OCI-LY7 (cell line): ENCODE measurements at regions not wholly inside any gene's neighbourhood (a gene's known extent, or its start where the extent isn't known, plus 50 kb on each side); places are given as distances from the start of the nearest gene placed in this dataset.

Experiments used
- BruUV-seq: library from RNA; stranded (reverse); fragments of 400-500 nt; replicated peaks from 2 replicates; lab custom pipeline; 2021; lab: Mats Ljungman, UMichigan
- CTCF ChIA-PET: fragments of 300-600 bp; sonication (Branson Sonifier 250); formaldehyde crosslinking; loops from one replicate; lab custom pipeline; 2022; ENCODE audit warnings: antibody characterized with exemption; ENCODE audit not compliant: unreplicated experiment; lab: Charles Lee
- POLR2A ChIA-PET: fragments of 300-600 bp; sonication (Branson Sonifier 250); formaldehyde crosslinking; loops from one replicate; lab custom pipeline; 2022; ENCODE audit warnings: antibody characterized with exemption; lab: Charles Lee
- DNase-seq: peaks from one replicate; pipeline ENCODE4 v3.0.0-alpha.2; 2015; ENCODE audit warnings: low spot score
- H2AFZ ChIP-seq: fragments of 200-600 bp; sonication (generic), shearing (Covaris generic); 2 replicates; pipeline ENCODE4 v1.6.1; 2014; ENCODE audit warnings: mild to moderate bottlenecking, antibody characterized with exemption, low read length, moderate library complexity
- H3K27ac ChIP-seq: fragments of 200-600 bp; sonication (generic); 2 replicates; pipeline ENCODE4 v1.5.1; 2014; ENCODE audit warnings: mixed run types, low read depth, mild to moderate bottlenecking, moderate library complexity, low read length, inconsistent platforms; ENCODE audit not compliant: poor library complexity, severe bottlenecking
- H3K36me3 ChIP-seq: fragments of 200-600 bp; sonication (generic); 2 replicates; pipeline ENCODE4 v1.6.1; 2014; ENCODE audit warnings: mild to moderate bottlenecking, antibody characterized with exemption, low read length, moderate library complexity, mixed read lengths; ENCODE audit not compliant: insufficient read depth
- H3K4me1 ChIP-seq: fragments of 200-600 bp; sonication (generic); 2 replicates; pipeline ENCODE4 v1.5.1; 2014; ENCODE audit warnings: mild to moderate bottlenecking, low read length; ENCODE audit not compliant: insufficient read depth, poor library complexity, severe bottlenecking
- H3K4me2 ChIP-seq: fragments of 200-600 bp; sonication (generic); 2 replicates; pipeline ENCODE4 v1.6.1; 2014; ENCODE audit warnings: mild to moderate bottlenecking, low read length
- H3K4me3 ChIP-seq: fragments of 200-600 bp; sonication (generic); 2 replicates; pipeline ENCODE4 v1.5.1; 2014; ENCODE audit warnings: mild to moderate bottlenecking, low read depth, low read length; ENCODE audit not compliant: poor library complexity, severe bottlenecking
- H3K79me2 ChIP-seq: fragments of 200-600 bp; sonication (generic); 2 replicates; pipeline ENCODE4 v1.6.1; 2016; ENCODE audit warnings: low read depth, mild to moderate bottlenecking, low read length, moderate library complexity, mixed read lengths; ENCODE audit not compliant: insufficient read depth
- H3K9me2 ChIP-seq: fragments of 200-600 bp; sonication (generic); 2 replicates; pipeline ENCODE4 v1.6.1; 2016; ENCODE audit warnings: mild to moderate bottlenecking, low read length, mixed read lengths; ENCODE audit not compliant: insufficient read depth
- H3K9me3 ChIP-seq: fragments of 200-600 bp; sonication (generic); 2 replicates; pipeline ENCODE4 v1.6.1; 2014; ENCODE audit warnings: mild to moderate bottlenecking, mixed run types, low read length, mixed read lengths
- H4K20me1 ChIP-seq: fragments of 200-600 bp; sonication (generic); 2 replicates; pipeline ENCODE4 v1.6.1; 2014; ENCODE audit warnings: mild to moderate bottlenecking, antibody characterized with exemption, low read length, moderate library complexity, mixed read lengths; ENCODE audit not compliant: insufficient read depth
- EZH2phosphoT487 ChIP-seq: fragments of 200-600 bp; sonication (generic); IDR thresholded peaks from 2 replicates; pipeline ENCODE4 v1.6.1; 2018; ENCODE audit warnings: low read depth, borderline replicate concordance, mild to moderate bottlenecking, mixed run types, antibody characterized with exemption, low read length, moderate library complexity, mixed read lengths
- intact Hi-C: fragments of 100-400 bp; cut with micrococcal nuclease; formaldehyde crosslinking; loops from one replicate; pipeline ENCODE4 v1.10.0; 2022; ENCODE audit not compliant: unreplicated experiment
- TF ChIP-seq, protein P1 (sequence below): fragments of 200-600 bp; sonication (generic); conservative IDR thresholded peaks from 2 replicates; pipeline ENCODE4 v1.5.1; 2014; ENCODE audit warnings: mild to moderate bottlenecking, antibody characterized with exemption, low read length, moderate library complexity, mixed read lengths

DNA sequence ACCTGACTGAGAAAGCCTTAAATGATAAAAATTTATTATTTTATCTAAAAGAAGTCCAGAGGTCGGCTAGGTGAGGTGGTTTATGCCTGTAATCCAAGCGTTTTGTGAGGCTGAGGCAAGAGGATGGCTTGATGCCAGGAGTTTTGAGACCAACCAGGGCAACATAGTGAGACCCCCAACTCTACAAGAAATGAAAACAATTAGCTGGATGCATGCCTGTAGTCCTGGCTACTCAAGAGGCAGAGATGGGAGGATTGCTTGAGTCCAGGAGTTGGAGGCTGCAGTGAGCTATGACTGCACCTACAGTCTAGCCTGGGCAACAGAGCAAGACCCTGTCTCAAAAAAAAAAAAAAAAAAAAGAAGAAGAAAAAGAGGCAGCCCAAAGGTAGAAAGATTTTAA is 179.9 kb upstream of the KIF2A start:
- H3K9me2 ChIP-seq, result no peaks in the 10 kb centered on the region
- H3K27ac ChIP-seq, result no peak overlapping the region
- no peak overlapping the region for H3K4me2 ChIP-seq
- BruUV-seq, result no TSS peak
- H3K79me2 ChIP-seq, result no peaks in the 10 kb centered on the region
- no peak overlapping the region for H2AFZ ChIP-seq
- no peaks in the 10 kb centered on the region for H3K4me1 ChIP-seq
- no peak overlapping the region for H3K4me3 ChIP-seq
- DNase-seq, result no peak
- CTCF ChIA-PET, result no interaction called here
- no peak for TF ChIP-seq EZH2phosphoT487
- H4K20me1 ChIP-seq, result no peaks in the 10 kb centered on the region
- no peaks in the 10 kb centered on the region for H3K36me3 ChIP-seq
- H3K9me3 ChIP-seq, result no peaks in the 10 kb centered on the region
- intact Hi-C loops, result no loop called here
- POLR2A ChIA-PET, result interaction anchor here (1.1 to 1.3 kb wide), 2 partner anchors 9 to 22 kb away, joined by 4 read pairs; no protein-coding TSS in a partner anchor

DNA sequence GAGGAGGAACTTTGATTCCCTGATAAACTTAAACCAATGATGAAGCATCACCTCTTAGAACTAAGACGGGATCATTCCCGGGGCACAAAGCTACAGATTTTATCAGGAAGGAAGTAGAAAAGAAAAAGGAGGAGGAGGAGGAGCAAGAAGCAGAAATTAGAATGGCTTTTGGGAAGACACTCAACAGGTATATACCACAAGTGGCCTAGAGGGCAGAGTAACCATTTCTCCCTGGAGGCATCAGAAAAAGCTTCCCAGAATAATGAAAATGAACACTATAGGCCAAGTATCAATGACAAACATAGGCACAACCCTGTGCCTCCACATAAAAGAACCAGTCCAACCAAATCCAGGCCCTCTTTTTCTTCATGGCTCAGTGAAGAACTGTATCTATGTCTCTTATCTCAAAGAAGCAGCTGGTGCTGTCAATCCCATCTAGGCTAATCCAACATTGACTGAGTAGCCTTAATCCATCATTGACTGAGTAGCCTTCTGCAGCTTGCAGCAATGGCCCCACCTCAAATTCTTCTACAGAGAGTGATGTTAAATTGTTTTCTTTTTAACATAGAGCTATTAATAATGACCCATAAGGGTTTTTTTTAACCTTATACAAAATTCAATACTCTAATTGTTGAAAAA is 178.8 kb upstream of the KIF2A start:
- H3K36me3 ChIP-seq, result no peaks in the 10 kb centered on the region
- no peaks in the 10 kb centered on the region for H3K79me2 ChIP-seq
- no peaks in the 10 kb centered on the region for H3K9me2 ChIP-seq
- TF ChIP-seq, protein P1, sequence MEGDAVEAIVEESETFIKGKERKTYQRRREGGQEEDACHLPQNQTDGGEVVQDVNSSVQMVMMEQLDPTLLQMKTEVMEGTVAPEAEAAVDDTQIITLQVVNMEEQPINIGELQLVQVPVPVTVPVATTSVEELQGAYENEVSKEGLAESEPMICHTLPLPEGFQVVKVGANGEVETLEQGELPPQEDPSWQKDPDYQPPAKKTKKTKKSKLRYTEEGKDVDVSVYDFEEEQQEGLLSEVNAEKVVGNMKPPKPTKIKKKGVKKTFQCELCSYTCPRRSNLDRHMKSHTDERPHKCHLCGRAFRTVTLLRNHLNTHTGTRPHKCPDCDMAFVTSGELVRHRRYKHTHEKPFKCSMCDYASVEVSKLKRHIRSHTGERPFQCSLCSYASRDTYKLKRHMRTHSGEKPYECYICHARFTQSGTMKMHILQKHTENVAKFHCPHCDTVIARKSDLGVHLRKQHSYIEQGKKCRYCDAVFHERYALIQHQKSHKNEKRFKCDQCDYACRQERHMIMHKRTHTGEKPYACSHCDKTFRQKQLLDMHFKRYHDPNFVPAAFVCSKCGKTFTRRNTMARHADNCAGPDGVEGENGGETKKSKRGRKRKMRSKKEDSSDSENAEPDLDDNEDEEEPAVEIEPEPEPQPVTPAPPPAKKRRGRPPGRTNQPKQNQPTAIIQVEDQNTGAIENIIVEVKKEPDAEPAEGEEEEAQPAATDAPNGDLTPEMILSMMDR, result no peak
- TF ChIP-seq EZH2phosphoT487, result no peak
- CTCF ChIA-PET, result no interaction called here
- no peak overlapping the region for H3K27ac ChIP-seq
- BruUV-seq, result no TSS peak
- no peak overlapping the region for H3K4me3 ChIP-seq
- no peaks in the 10 kb centered on the region for H4K20me1 ChIP-seq
- DNase-seq, result no peak
- intact Hi-C loops, result no loop called here
- no peak overlapping the region for H3K4me2 ChIP-seq
- no peak overlapping the region for H2AFZ ChIP-seq
- no peaks in the 10 kb centered on the region for H3K9me3 ChIP-seq
- POLR2A ChIA-PET, result interaction anchor here (0.5 to 1.3 kb wide), 2 partner anchors 21 to 184 kb away, joined by 3 to 4 read pairs; no protein-coding TSS in a partner anchor
- no peaks in the 10 kb centered on the region for H3K4me1 ChIP-seq

GRCh38 chr5:62130107-62130506 is 175.9 kb upstream of the KIF2A start:
- no TSS peak for BruUV-seq
- TF ChIP-seq, protein P1, result no peak
- TF ChIP-seq EZH2phosphoT487, result no peak
- Histone ChIP-seq H3K4me3 (no peak overlapping the region), H4K20me1 (no peaks in the 10 kb centered on the region), H3K9me2 (no peaks in the 10 kb centered on the region), H3K4me2 (no peak overlapping the region), H2AFZ (no peak overlapping the region), H3K36me3 (no peaks in the 10 kb centered on the region), H3K9me3 (no peaks in the 10 kb centered on the region), H3K27ac (no peak overlapping the region), H3K79me2 (no peaks in the 10 kb centered on the region), H3K4me1 (no peaks in the 10 kb centered on the region)
- DNase-seq, result no peak
- intact Hi-C loops, result no loop called here
- POLR2A ChIA-PET, result interaction anchor here (0.7 to 1.8 kb wide), 3 partner anchors 9 to 343 kb away, joined by 3 to 5 read pairs (median 4); no protein-coding TSS in a partner anchor
- CTCF ChIA-PET, result no interaction called here
